HCT116 (cell line): ENCODE measurements at regions not wholly inside any gene's neighbourhood (a gene's known extent, or its start where the extent isn't known, plus 50 kb on each side); places are given as distances from the start of the nearest gene placed in this dataset.

Experiments
- ATAC-seq: fragments of 200-7000 bp; cut with Tn5 transposase; 2 replicates; pipeline ENCODE4 v1.9.1; 2020; ENCODE audit warnings: mild to moderate bottlenecking, moderate library complexity
- BruUV-seq: library from RNA; stranded (reverse); fragments of 400-500 nt; replicated peaks from 2 replicates; lab custom pipeline; 2021; lab: Mats Ljungman, UMichigan
- CTCF ChIA-PET: fragments of 300-600 bp; sonication (Branson Sonifier 250); formaldehyde crosslinking; loops from one replicate; lab custom pipeline; 2021; ENCODE audit warnings: antibody characterized with exemption; lab: Charles Lee
- POLR2A ChIA-PET: fragments of 300-600, 350-600 bp; sonication (Branson Sonifier 250); formaldehyde crosslinking; loops from one replicate; lab custom pipeline; 2021; ENCODE audit warnings: antibody characterized with exemption; lab: Charles Lee
- RAD21 ChIA-PET, 2 experiments: fragments of 300-600 bp; sonication (Branson Sonifier 250); formaldehyde crosslinking; loops; one replicate each; lab custom pipeline; 2023; ENCODE audit warnings: low total read pairs in 2 of 2; ENCODE audit not compliant: uncharacterized antibody in 2 of 2, unreplicated experiment in 2 of 2, low non-redundant PET in 1 of 2; lab: Charles Lee
- DNase-seq: peaks from one replicate; pipeline ENCODE4 v3.0.0-alpha.2; 2010; ENCODE audit warnings: low read depth, low spot score
- H2AFZ ChIP-seq: fragments of 200-600 bp; shearing (Covaris generic), sonication (generic); 2 replicates; pipeline ENCODE4 v1.6.1; 2017; ENCODE audit warnings: low read depth, mixed run types, mixed read lengths, antibody characterized with exemption, low read length; ENCODE audit not compliant: poor library complexity, severe bottlenecking
- H3K27ac ChIP-seq: 2 replicates; pipeline ENCODE4 v1.5.1; 2012; ENCODE audit warnings: low read depth, low read length
- H3K27me3 ChIP-seq: fragments of 200-600 bp; sonication (generic); 2 replicates; pipeline ENCODE4 v1.6.1; 2016; ENCODE audit warnings: mixed run types, low read length, mixed read lengths; ENCODE audit not compliant: insufficient read depth
- H3K36me3 ChIP-seq, 2 experiments: fragments of 200-500 bp in 1 of 2; fragments of 200-600 bp in 1 of 2; sonication (Bioruptor generic) in 1 of 2; sonication (generic) in 1 of 2; 2 replicates each; pipeline versions ENCODE4 v1.5.1 to v1.6.1; 2014 to 2016; ENCODE audit warnings: low read length in 2 of 2, inconsistent platforms in 1 of 2, mixed read lengths in 1 of 2, mixed run types in 1 of 2; ENCODE audit not compliant: insufficient read depth in 2 of 2, control insufficient read depth in 1 of 2
- H3K4me1 ChIP-seq, 2 experiments: fragments of 200-600 bp in 1 of 2; sonication (generic) in 1 of 2; 2 replicates each; pipeline versions ENCODE4 v1.5.1 to v1.6.1; 2012 to 2017; ENCODE audit warnings: low read length in 2 of 2, inconsistent platforms in 1 of 2, mild to moderate bottlenecking in 1 of 2, mixed read lengths in 1 of 2, mixed run types in 1 of 2, moderate library complexity in 1 of 2; ENCODE audit not compliant: insufficient read depth in 2 of 2, control insufficient read depth in 1 of 2
- H3K4me2 ChIP-seq: fragments of 200-600 bp; sonication (generic); 2 replicates; pipeline ENCODE4 v1.6.1; 2017; ENCODE audit warnings: mixed run types, low read length, mixed read lengths
- H3K4me3 ChIP-seq, 2 experiments: fragments of 200-600 bp in 1 of 2; sonication (generic) in 1 of 2; replicated peaks in 1 of 2; 2 replicates each; pipeline ENCODE4 v1.5.1; 2011 to 2016; ENCODE audit warnings: low read length in 2 of 2, control low read depth in 1 of 2, low read depth in 1 of 2, mild to moderate bottlenecking in 1 of 2, mixed read lengths in 1 of 2, mixed run types in 1 of 2
- H3K79me2 ChIP-seq: fragments of 200-600 bp; sonication (generic); 2 replicates; pipeline ENCODE4 v1.6.1; 2017; ENCODE audit warnings: mild to moderate bottlenecking, mixed run types, low read length, moderate library complexity, mixed read lengths; ENCODE audit not compliant: insufficient read depth
- H3K9ac ChIP-seq: fragments of 200-600 bp; sonication (generic); 2 replicates; pipeline ENCODE4 v1.6.1; 2016; ENCODE audit warnings: low read length, mixed read lengths
- H3K9me2 ChIP-seq: fragments of 200-600 bp; sonication (generic), shearing (Covaris generic); 2 replicates; pipeline ENCODE4 v1.6.1; 2017; ENCODE audit warnings: mixed run types, mild to moderate bottlenecking, moderate library complexity; ENCODE audit not compliant: insufficient read depth
- H3K9me3 ChIP-seq, 2 experiments: fragments of 200-500 bp in 1 of 2; fragments of 200-600 bp in 1 of 2; sonication (Bioruptor generic) in 1 of 2; sonication (generic) in 1 of 2; 2 replicates each; pipeline ENCODE4 v1.6.1; 2014 to 2017; ENCODE audit warnings: low read length in 2 of 2, mixed read lengths in 2 of 2, inconsistent platforms in 1 of 2, low read depth in 1 of 2, mild to moderate bottlenecking in 1 of 2, mixed run types in 1 of 2, moderate library complexity in 1 of 2; ENCODE audit not compliant: control insufficient read depth in 1 of 2, insufficient read depth in 1 of 2
- H4K20me1 ChIP-seq: fragments of 200-600 bp; sonication (generic), shearing (Covaris generic); 2 replicates; pipeline ENCODE4 v1.6.1; 2017; ENCODE audit warnings: mixed run types, mild to moderate bottlenecking, moderate library complexity; ENCODE audit not compliant: insufficient read depth
- CEBPB ChIP-seq: IDR thresholded peaks from 2 replicates; pipeline ENCODE4 v1.6.1; 2012; ENCODE audit warnings: low read depth
- ELF1 ChIP-seq: IDR thresholded peaks from 2 replicates; pipeline ENCODE4 v1.6.1; 2012; ENCODE audit warnings: low read depth, borderline replicate concordance
- EZH2 ChIP-seq: fragments of 200-600 bp; sonication (generic); IDR thresholded peaks from 2 replicates; pipeline ENCODE4 v1.6.1; 2017; ENCODE audit warnings: antibody characterized with exemption, mixed run types
- FOSL1 ChIP-seq: IDR thresholded peaks from 2 replicates; pipeline ENCODE4 v1.6.1; 2012; ENCODE audit warnings: low read depth
- JUND ChIP-seq: IDR thresholded peaks from 2 replicates; pipeline ENCODE4 v1.6.1; 2012
- POLR2A ChIP-seq: IDR thresholded peaks from 2 replicates; pipeline ENCODE4 v1.7.0; 2011; ENCODE audit warnings: borderline replicate concordance; ENCODE audit not compliant: insufficient read depth, insufficient read length; ENCODE audit errors: extremely low read depth
- POLR2AphosphoS5 ChIP-seq: IDR thresholded peaks from 2 replicates; pipeline ENCODE4 v1.6.1; 2011; ENCODE audit warnings: mild to moderate bottlenecking, low read depth, low read length, moderate library complexity
- RAD21 ChIP-seq: IDR thresholded peaks from 2 replicates; pipeline ENCODE4 v1.6.1; 2012; ENCODE audit warnings: low read depth, mild to moderate bottlenecking
- SIN3A ChIP-seq: IDR thresholded peaks from 2 replicates; pipeline ENCODE4 v1.6.1; 2012; ENCODE audit warnings: low read depth
- SP1 ChIP-seq: IDR thresholded peaks from 2 replicates; pipeline ENCODE4 v1.6.1; 2012; ENCODE audit warnings: low read depth
- SRF ChIP-seq: IDR thresholded peaks from 2 replicates; pipeline ENCODE4 v1.6.1; 2012; ENCODE audit warnings: low read depth
- TCF7L2 ChIP-seq: IDR thresholded peaks from 2 replicates; pipeline ENCODE4 v1.7.0; 2011; ENCODE audit warnings: borderline replicate concordance, inconsistent platforms; ENCODE audit not compliant: insufficient read depth, insufficient read length; ENCODE audit errors: extremely low read depth
- ZFX ChIP-seq: fragments of 450-650 bp; IDR thresholded peaks from 2 replicates; pipeline ENCODE4 v1.6.1; 2017
- ZNF274 ChIP-seq: fragments of 200-500 bp; sonication (Bioruptor generic); IDR thresholded peaks from 2 replicates; pipeline ENCODE4 v1.6.1; 2014; ENCODE audit warnings: mild to moderate bottlenecking, low read depth, low read length, inconsistent platforms
- intact Hi-C: fragments of 100-400 bp; cut with micrococcal nuclease; formaldehyde crosslinking; loops from 2 replicates; pipeline ENCODE4 v1.10.0; 2022
- TF ChIP-seq, protein P1 (sequence below): IDR thresholded peaks from 2 replicates; pipeline ENCODE4 v1.6.1; 2012
- TF ChIP-seq, protein P2 (sequence below): IDR thresholded peaks from 2 replicates; pipeline ENCODE4 v1.6.1; 2012; ENCODE audit warnings: low read depth
- TF ChIP-seq, protein P3 (sequence below): IDR thresholded peaks from 2 replicates; pipeline ENCODE4 v1.6.1; 2012
- TF ChIP-seq, protein P4 (sequence below): IDR thresholded peaks from 2 replicates; pipeline ENCODE4 v1.6.1; 2011; ENCODE audit warnings: mild to moderate bottlenecking, low read length, moderate library complexity; ENCODE audit not compliant: insufficient replicate concordance; ENCODE audit errors: extremely low read depth

DNA sequence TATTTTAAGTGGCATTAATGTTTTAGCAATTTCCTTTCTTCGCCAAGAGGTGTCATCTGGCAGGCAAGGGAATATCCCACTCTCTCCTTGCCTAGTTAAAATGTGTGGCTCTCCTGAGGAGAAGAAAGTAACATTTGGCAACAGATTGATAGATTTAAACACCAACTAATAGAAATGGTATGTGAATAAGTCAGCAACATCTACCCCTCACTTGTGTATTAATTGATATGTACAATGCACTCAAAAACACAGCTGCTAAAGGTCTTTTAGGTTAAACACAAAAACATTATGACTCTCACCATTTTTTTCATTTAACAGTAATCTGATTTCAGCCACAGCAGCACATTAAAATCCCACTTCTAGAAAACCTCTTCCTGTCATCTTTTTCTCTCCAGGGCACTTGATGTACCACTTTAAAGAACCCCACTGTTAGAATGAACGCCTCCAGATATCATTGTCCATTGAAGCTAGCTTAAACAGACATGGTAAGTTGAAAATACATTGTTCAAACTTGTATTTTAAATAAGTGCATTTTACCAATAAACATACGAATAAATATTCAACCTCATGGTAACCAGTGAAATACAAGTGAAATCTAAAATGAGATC, 151.7 kb downstream of the RPAP3 start:
- H3K9ac ChIP-seq, result no peak overlapping the region
- no peaks in the 10 kb centered on the region for H3K9me2 ChIP-seq
- H3K4me2 ChIP-seq, result no peak overlapping the region
- ChIA-PET POLR2A (no interaction called here), CTCF (interaction anchor here (1.0 kb wide), 1 partner anchor 83 kb away, joined by 3 read pairs; no protein-coding TSS in a partner anchor), RAD21 (no interaction called here)
- no peaks in the 10 kb centered on the region for H3K79me2 ChIP-seq
- no peaks in the 10 kb centered on the region for H3K27me3 ChIP-seq
- no peaks in the 10 kb centered on the region for H4K20me1 ChIP-seq
- intact Hi-C loops, result no loop called here
- ATAC-seq (no peak), DNase-seq (no peak)
- TF ChIP-seq EZH2, result no peak
- TF ChIP-seq CEBPB, result no peak
- TF ChIP-seq FOSL1, result no peak
- no peak for TF ChIP-seq POLR2A
- no peak for TF ChIP-seq SP1
- no peak for TF ChIP-seq POLR2AphosphoS5
- no peak for TF ChIP-seq SIN3A
- TF ChIP-seq ELF1, result no peak
- TF ChIP-seq ZNF274, result no peak
- no peak for TF ChIP-seq SRF
- TF ChIP-seq, protein P1, sequence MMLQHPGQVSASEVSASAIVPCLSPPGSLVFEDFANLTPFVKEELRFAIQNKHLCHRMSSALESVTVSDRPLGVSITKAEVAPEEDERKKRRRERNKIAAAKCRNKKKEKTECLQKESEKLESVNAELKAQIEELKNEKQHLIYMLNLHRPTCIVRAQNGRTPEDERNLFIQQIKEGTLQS, result no peak
- TF ChIP-seq, protein P2, sequence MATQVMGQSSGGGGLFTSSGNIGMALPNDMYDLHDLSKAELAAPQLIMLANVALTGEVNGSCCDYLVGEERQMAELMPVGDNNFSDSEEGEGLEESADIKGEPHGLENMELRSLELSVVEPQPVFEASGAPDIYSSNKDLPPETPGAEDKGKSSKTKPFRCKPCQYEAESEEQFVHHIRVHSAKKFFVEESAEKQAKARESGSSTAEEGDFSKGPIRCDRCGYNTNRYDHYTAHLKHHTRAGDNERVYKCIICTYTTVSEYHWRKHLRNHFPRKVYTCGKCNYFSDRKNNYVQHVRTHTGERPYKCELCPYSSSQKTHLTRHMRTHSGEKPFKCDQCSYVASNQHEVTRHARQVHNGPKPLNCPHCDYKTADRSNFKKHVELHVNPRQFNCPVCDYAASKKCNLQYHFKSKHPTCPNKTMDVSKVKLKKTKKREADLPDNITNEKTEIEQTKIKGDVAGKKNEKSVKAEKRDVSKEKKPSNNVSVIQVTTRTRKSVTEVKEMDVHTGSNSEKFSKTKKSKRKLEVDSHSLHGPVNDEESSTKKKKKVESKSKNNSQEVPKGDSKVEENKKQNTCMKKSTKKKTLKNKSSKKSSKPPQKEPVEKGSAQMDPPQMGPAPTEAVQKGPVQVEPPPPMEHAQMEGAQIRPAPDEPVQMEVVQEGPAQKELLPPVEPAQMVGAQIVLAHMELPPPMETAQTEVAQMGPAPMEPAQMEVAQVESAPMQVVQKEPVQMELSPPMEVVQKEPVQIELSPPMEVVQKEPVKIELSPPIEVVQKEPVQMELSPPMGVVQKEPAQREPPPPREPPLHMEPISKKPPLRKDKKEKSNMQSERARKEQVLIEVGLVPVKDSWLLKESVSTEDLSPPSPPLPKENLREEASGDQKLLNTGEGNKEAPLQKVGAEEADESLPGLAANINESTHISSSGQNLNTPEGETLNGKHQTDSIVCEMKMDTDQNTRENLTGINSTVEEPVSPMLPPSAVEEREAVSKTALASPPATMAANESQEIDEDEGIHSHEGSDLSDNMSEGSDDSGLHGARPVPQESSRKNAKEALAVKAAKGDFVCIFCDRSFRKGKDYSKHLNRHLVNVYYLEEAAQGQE, result no peak
- no peak for TF ChIP-seq JUND
- TF ChIP-seq, protein P3, sequence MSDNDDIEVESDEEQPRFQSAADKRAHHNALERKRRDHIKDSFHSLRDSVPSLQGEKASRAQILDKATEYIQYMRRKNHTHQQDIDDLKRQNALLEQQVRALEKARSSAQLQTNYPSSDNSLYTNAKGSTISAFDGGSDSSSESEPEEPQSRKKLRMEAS, result no peak
- TF ChIP-seq, protein P4, sequence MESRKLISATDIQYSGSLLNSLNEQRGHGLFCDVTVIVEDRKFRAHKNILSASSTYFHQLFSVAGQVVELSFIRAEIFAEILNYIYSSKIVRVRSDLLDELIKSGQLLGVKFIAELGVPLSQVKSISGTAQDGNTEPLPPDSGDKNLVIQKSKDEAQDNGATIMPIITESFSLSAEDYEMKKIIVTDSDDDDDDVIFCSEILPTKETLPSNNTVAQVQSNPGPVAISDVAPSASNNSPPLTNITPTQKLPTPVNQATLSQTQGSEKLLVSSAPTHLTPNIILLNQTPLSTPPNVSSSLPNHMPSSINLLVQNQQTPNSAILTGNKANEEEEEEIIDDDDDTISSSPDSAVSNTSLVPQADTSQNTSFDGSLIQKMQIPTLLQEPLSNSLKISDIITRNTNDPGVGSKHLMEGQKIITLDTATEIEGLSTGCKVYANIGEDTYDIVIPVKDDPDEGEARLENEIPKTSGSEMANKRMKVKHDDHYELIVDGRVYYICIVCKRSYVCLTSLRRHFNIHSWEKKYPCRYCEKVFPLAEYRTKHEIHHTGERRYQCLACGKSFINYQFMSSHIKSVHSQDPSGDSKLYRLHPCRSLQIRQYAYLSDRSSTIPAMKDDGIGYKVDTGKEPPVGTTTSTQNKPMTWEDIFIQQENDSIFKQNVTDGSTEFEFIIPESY, result no peak
- TF ChIP-seq ZFX, result no peak
- TF ChIP-seq RAD21, result no peak
- no peak for TF ChIP-seq TCF7L2
- peaks cover 10 to 25% of the 10 kb centered on the region in 2 experiments; a peak in 3 of 4 replicates for H3K9me3 ChIP-seq
- no peak overlapping the region for H2AFZ ChIP-seq
- no TSS peak for BruUV-seq
- H3K36me3 ChIP-seq, result no peaks in the 10 kb centered on the region
- H3K4me1 ChIP-seq, result no peaks in the 10 kb centered on the region
- no peak overlapping the region for H3K27ac ChIP-seq
- H3K4me3 ChIP-seq, result no peak overlapping the region
